HL-60 (cell line): ENCODE measurements at regions not wholly inside any gene's neighbourhood (a gene's known extent, or its start where the extent isn't known, plus 50 kb on each side); places are given as distances from the start of the nearest gene placed in this dataset.

Source experiments
- GABPA ChIP-seq: IDR thresholded peaks from 2 replicates; pipeline ENCODE4 v1.6.1; 2012; ENCODE audit warnings: low read depth
- TF ChIP-seq, protein P1 (sequence below): IDR thresholded peaks from one replicate; pipeline ENCODE4 v1.5.1; 2011; ENCODE audit warnings: low read length, control low read depth, inconsistent platforms; ENCODE audit not compliant: insufficient read depth

DNA sequence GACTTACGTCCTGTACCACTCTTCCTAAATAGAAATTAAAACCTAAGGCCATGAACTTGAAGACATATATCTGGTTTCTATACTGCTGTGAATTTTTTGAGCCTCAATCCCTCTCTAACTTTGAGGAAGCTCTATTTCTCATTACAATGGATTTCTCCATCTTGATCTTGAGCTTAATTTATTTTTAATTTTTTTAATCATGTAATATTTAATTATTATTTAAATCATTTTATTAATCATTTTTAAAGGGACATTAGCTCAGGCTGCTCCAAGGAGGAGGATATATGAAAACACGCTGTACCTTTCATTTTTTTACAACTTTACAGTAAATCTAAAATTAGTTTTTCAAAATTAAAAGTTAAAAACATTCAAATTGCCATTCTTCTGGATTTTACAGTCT lies 540.5 kb downstream of the SATB2 start:
- TF ChIP-seq, protein P1, sequence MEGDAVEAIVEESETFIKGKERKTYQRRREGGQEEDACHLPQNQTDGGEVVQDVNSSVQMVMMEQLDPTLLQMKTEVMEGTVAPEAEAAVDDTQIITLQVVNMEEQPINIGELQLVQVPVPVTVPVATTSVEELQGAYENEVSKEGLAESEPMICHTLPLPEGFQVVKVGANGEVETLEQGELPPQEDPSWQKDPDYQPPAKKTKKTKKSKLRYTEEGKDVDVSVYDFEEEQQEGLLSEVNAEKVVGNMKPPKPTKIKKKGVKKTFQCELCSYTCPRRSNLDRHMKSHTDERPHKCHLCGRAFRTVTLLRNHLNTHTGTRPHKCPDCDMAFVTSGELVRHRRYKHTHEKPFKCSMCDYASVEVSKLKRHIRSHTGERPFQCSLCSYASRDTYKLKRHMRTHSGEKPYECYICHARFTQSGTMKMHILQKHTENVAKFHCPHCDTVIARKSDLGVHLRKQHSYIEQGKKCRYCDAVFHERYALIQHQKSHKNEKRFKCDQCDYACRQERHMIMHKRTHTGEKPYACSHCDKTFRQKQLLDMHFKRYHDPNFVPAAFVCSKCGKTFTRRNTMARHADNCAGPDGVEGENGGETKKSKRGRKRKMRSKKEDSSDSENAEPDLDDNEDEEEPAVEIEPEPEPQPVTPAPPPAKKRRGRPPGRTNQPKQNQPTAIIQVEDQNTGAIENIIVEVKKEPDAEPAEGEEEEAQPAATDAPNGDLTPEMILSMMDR: no peak
- no peak for TF ChIP-seq GABPA
